WTC11 (cell line): ENCODE measurements at regions not wholly inside any gene's neighbourhood (a gene's known extent, or its start where the extent isn't known, plus 50 kb on each side); places are given as distances from the start of the nearest gene placed in this dataset.

Experiments
- ATAC-seq: fragments of 200-7000 bp; cut with Tn5 transposase; 2 replicates; pipeline ENCODE4 v1.10.0; 2021; ENCODE audit warnings: mild to moderate bottlenecking, moderate library complexity
- CTCF ChIA-PET: fragments of 300-600 bp; sonication (Branson Sonifier 250); formaldehyde crosslinking; loops from one replicate; lab custom pipeline; 2021; ENCODE audit warnings: antibody characterized with exemption; lab: Charles Lee
- POLR2A ChIA-PET: fragments of 350-600 bp; sonication (Branson Sonifier 250); formaldehyde crosslinking; loops from one replicate; lab custom pipeline; 2021; ENCODE audit warnings: antibody characterized with exemption; lab: Charles Lee
- DNase-seq: peaks from one replicate; pipeline ENCODE4 v3.0.0; 2021; ENCODE audit warnings: low spot score
- H3K27ac Mint-ChIP-seq: 2 replicates; pipeline ENCODE4 v1.8.0; 2021; ENCODE audit warnings: mixed read lengths
- H3K27me3 Mint-ChIP-seq: 2 replicates; pipeline ENCODE4 v1.8.0; 2021; ENCODE audit warnings: low read depth, mild to moderate bottlenecking, moderate library complexity, mixed read lengths
- H3K36me3 Mint-ChIP-seq: 2 replicates; pipeline ENCODE4 v1.8.0; 2021; ENCODE audit warnings: mixed read lengths
- H3K4me1 Mint-ChIP-seq: 2 replicates; pipeline ENCODE4 v1.8.0; 2022; ENCODE audit warnings: mixed read lengths
- H3K4me3 Mint-ChIP-seq: 2 replicates; pipeline ENCODE4 v1.8.0; 2021; ENCODE audit warnings: mild to moderate bottlenecking, moderate library complexity, mixed read lengths
- H3K9me3 Mint-ChIP-seq: 2 replicates; pipeline ENCODE4 v1.8.0; 2021; ENCODE audit warnings: mixed read lengths
- ATF1 ChIP-seq: sonication (generic); formaldehyde crosslinking; IDR thresholded peaks from 2 replicates; pipeline ENCODE4 v1.8.1; 2023; ENCODE audit warnings: mild to moderate bottlenecking, moderate library complexity, missing genetic modification reagents
- CREB1 ChIP-seq: sonication (generic); formaldehyde crosslinking; IDR thresholded peaks from 2 replicates; pipeline ENCODE4 v1.8.0; 2023; ENCODE audit warnings: mild to moderate bottlenecking, missing genetic modification reagents
- FOXJ3 ChIP-seq: sonication (generic); formaldehyde crosslinking; IDR thresholded peaks from 2 replicates; pipeline ENCODE4 v1.9.0; 2021; ENCODE audit warnings: missing genetic modification reagents, mild to moderate bottlenecking, borderline replicate concordance
- NFATC4 ChIP-seq: fragments of 250-450 bp; sonication (Bioruptor Pico); IDR thresholded peaks from 2 replicates; pipeline ENCODE4 v1.9.0; 2021; ENCODE audit warnings: mild to moderate bottlenecking
- NR2C2 ChIP-seq: sonication (generic); formaldehyde crosslinking; IDR thresholded peaks from 2 replicates; pipeline ENCODE4 v1.8.0; 2022; ENCODE audit warnings: mild to moderate bottlenecking, missing genetic modification reagents
- RELA ChIP-seq: sonication (generic); formaldehyde crosslinking; IDR thresholded peaks from 2 replicates; pipeline ENCODE4 v1.8.1; 2022; ENCODE audit warnings: missing genetic modification reagents, mild to moderate bottlenecking, borderline replicate concordance
- SMAD3 ChIP-seq: sonication (generic); formaldehyde crosslinking; IDR thresholded peaks from 2 replicates; pipeline ENCODE4 v1.8.0; 2022; ENCODE audit warnings: missing genetic modification reagents, mild to moderate bottlenecking, borderline replicate concordance
- TF ChIP-seq, protein P1 (sequence below): sonication (generic); formaldehyde crosslinking; IDR thresholded peaks from 2 replicates; pipeline ENCODE4 v1.8.1; 2022; ENCODE audit warnings: mild to moderate bottlenecking, missing genetic modification reagents, moderate library complexity, borderline replicate concordance
- TF ChIP-seq, protein P2 (sequence below): sonication (generic); formaldehyde crosslinking; IDR thresholded peaks from 2 replicates; pipeline ENCODE4 v1.8.1; 2023; ENCODE audit warnings: mild to moderate bottlenecking, missing genetic modification reagents, moderate library complexity
- TF ChIP-seq, protein P3 (sequence below): fragments of 250-450 bp; sonication (Bioruptor Pico); IDR thresholded peaks from 2 replicates; pipeline ENCODE4 v1.9.0; 2021; ENCODE audit warnings: mild to moderate bottlenecking, borderline replicate concordance
- TF ChIP-seq, protein P4 (sequence below): sonication (generic); formaldehyde crosslinking; IDR thresholded peaks from 2 replicates; pipeline ENCODE4 v1.8.0; 2023; ENCODE audit warnings: mild to moderate bottlenecking, missing genetic modification reagents
- TF ChIP-seq, protein P5 (sequence below): fragments of 200-600 bp; IDR thresholded peaks from 2 replicates; pipeline ENCODE4 v1.8.0; 2022; ENCODE audit warnings: antibody characterized with exemption
- TF ChIP-seq, protein P6 (sequence below): fragments of 250-450 bp; sonication (Bioruptor Pico); IDR thresholded peaks from 2 replicates; pipeline ENCODE4 v1.9.0; 2021; ENCODE audit warnings: mild to moderate bottlenecking

DNA sequence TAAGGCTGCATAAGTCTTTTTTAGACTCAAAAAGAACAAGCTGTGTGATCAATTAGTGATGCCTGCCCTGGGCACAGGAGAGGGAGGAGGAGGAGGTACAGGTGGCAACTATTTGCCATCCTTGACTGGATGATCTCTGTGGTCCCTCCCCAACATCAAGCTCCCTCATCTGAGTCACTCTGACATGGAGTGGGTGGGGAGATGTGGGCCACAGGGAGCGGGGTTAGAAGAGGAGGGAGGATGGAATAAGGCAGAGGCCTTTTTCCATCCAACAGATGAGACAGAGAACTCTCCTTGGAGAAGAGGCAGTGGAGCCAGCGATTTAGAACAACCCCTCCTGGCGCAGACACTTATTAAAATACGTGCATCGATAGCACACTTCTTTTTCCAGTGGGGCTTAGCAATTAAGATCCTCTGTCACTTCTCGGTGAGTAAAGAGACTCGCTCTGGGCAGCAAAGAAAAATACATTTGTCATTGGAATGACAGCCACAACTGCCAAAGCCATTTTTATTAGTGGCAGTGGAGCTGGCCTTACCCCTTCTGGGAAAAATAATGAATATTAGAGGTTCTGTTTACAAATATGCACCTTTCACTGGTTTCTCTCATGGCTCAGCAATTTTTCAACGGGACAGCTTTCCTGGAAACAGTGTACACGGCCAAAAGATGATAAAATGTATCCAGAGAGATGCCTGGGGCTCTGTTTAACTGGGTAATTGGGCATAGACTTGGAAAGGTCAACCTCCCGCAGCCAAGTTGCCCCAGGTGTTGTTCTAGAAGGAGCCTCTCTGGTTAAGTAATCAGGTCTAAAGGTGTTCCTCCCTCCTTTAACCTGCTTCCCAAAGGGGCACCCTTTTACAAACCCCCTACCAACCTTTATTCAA lies 238.4 kb upstream of the CXCR4 start (continued):
- TF ChIP-seq, protein P1, sequence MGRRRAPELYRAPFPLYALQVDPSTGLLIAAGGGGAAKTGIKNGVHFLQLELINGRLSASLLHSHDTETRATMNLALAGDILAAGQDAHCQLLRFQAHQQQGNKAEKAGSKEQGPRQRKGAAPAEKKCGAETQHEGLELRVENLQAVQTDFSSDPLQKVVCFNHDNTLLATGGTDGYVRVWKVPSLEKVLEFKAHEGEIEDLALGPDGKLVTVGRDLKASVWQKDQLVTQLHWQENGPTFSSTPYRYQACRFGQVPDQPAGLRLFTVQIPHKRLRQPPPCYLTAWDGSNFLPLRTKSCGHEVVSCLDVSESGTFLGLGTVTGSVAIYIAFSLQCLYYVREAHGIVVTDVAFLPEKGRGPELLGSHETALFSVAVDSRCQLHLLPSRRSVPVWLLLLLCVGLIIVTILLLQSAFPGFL: no peak
- TF ChIP-seq, protein P2, sequence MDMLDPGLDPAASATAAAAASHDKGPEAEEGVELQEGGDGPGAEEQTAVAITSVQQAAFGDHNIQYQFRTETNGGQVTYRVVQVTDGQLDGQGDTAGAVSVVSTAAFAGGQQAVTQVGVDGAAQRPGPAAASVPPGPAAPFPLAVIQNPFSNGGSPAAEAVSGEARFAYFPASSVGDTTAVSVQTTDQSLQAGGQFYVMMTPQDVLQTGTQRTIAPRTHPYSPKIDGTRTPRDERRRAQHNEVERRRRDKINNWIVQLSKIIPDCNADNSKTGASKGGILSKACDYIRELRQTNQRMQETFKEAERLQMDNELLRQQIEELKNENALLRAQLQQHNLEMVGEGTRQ: no peak
- TF ChIP-seq, protein P3, sequence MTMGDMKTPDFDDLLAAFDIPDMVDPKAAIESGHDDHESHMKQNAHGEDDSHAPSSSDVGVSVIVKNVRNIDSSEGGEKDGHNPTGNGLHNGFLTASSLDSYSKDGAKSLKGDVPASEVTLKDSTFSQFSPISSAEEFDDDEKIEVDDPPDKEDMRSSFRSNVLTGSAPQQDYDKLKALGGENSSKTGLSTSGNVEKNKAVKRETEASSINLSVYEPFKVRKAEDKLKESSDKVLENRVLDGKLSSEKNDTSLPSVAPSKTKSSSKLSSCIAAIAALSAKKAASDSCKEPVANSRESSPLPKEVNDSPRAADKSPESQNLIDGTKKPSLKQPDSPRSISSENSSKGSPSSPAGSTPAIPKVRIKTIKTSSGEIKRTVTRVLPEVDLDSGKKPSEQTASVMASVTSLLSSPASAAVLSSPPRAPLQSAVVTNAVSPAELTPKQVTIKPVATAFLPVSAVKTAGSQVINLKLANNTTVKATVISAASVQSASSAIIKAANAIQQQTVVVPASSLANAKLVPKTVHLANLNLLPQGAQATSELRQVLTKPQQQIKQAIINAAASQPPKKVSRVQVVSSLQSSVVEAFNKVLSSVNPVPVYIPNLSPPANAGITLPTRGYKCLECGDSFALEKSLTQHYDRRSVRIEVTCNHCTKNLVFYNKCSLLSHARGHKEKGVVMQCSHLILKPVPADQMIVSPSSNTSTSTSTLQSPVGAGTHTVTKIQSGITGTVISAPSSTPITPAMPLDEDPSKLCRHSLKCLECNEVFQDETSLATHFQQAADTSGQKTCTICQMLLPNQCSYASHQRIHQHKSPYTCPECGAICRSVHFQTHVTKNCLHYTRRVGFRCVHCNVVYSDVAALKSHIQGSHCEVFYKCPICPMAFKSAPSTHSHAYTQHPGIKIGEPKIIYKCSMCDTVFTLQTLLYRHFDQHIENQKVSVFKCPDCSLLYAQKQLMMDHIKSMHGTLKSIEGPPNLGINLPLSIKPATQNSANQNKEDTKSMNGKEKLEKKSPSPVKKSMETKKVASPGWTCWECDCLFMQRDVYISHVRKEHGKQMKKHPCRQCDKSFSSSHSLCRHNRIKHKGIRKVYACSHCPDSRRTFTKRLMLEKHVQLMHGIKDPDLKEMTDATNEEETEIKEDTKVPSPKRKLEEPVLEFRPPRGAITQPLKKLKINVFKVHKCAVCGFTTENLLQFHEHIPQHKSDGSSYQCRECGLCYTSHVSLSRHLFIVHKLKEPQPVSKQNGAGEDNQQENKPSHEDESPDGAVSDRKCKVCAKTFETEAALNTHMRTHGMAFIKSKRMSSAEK: no peak

DNA sequence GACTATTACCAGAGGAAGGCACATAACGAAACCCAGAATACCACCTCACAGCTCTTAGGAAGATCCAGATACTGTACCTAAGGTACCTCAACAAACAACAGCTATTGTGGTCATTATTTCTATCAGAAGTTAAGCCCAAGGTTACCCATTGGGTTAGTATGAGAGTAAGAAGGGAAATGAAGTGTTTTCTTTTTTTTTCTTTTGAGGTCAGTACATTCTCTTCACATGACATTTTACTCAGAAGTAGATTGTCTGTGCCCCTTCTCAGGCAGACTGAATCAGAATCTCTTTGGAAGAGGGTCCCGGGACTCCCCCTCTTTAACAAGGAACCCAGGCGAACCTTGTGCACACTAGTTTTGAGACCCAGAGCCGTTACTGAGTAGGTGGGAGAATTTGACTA lies 233.7 kb upstream of the CXCR4 start:
- POLR2A ChIA-PET: no interaction called here
- Mint-ChIP-seq H3K27ac (no peak overlapping the region), H3K9me3 (peaks cover 28% of the 10 kb centered on the region), H3K36me3 (peaks cover 8% of the 10 kb centered on the region; the same call in 1 of the 2 replicates)
- ATAC-seq: no peak
- DNase-seq: no peak
- no peak for TF ChIP-seq RELA (CRISPR knock-in tag)
- TF ChIP-seq SMAD3 (CRISPR knock-in tag): no peak
- no peak for TF ChIP-seq CREB1 (CRISPR knock-in tag)
- TF ChIP-seq, protein P2: no peak
- TF ChIP-seq NR2C2 (CRISPR knock-in tag): no peak
- TF ChIP-seq, protein P4, sequence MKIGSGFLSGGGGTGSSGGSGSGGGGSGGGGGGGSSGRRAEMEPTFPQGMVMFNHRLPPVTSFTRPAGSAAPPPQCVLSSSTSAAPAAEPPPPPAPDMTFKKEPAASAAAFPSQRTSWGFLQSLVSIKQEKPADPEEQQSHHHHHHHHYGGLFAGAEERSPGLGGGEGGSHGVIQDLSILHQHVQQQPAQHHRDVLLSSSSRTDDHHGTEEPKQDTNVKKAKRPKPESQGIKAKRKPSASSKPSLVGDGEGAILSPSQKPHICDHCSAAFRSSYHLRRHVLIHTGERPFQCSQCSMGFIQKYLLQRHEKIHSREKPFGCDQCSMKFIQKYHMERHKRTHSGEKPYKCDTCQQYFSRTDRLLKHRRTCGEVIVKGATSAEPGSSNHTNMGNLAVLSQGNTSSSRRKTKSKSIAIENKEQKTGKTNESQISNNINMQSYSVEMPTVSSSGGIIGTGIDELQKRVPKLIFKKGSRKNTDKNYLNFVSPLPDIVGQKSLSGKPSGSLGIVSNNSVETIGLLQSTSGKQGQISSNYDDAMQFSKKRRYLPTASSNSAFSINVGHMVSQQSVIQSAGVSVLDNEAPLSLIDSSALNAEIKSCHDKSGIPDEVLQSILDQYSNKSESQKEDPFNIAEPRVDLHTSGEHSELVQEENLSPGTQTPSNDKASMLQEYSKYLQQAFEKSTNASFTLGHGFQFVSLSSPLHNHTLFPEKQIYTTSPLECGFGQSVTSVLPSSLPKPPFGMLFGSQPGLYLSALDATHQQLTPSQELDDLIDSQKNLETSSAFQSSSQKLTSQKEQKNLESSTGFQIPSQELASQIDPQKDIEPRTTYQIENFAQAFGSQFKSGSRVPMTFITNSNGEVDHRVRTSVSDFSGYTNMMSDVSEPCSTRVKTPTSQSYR (CRISPR knock-in tag): no peak
- no peak for TF ChIP-seq FOXJ3 (CRISPR knock-in tag)
- TF ChIP-seq, protein P5, sequence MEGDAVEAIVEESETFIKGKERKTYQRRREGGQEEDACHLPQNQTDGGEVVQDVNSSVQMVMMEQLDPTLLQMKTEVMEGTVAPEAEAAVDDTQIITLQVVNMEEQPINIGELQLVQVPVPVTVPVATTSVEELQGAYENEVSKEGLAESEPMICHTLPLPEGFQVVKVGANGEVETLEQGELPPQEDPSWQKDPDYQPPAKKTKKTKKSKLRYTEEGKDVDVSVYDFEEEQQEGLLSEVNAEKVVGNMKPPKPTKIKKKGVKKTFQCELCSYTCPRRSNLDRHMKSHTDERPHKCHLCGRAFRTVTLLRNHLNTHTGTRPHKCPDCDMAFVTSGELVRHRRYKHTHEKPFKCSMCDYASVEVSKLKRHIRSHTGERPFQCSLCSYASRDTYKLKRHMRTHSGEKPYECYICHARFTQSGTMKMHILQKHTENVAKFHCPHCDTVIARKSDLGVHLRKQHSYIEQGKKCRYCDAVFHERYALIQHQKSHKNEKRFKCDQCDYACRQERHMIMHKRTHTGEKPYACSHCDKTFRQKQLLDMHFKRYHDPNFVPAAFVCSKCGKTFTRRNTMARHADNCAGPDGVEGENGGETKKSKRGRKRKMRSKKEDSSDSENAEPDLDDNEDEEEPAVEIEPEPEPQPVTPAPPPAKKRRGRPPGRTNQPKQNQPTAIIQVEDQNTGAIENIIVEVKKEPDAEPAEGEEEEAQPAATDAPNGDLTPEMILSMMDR: no peak
- no peak for TF ChIP-seq ATF1
- TF ChIP-seq, protein P6, sequence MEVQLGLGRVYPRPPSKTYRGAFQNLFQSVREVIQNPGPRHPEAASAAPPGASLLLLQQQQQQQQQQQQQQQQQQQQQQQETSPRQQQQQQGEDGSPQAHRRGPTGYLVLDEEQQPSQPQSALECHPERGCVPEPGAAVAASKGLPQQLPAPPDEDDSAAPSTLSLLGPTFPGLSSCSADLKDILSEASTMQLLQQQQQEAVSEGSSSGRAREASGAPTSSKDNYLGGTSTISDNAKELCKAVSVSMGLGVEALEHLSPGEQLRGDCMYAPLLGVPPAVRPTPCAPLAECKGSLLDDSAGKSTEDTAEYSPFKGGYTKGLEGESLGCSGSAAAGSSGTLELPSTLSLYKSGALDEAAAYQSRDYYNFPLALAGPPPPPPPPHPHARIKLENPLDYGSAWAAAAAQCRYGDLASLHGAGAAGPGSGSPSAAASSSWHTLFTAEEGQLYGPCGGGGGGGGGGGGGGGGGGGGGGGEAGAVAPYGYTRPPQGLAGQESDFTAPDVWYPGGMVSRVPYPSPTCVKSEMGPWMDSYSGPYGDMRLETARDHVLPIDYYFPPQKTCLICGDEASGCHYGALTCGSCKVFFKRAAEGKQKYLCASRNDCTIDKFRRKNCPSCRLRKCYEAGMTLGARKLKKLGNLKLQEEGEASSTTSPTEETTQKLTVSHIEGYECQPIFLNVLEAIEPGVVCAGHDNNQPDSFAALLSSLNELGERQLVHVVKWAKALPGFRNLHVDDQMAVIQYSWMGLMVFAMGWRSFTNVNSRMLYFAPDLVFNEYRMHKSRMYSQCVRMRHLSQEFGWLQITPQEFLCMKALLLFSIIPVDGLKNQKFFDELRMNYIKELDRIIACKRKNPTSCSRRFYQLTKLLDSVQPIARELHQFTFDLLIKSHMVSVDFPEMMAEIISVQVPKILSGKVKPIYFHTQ (CRISPR knock-in tag): no peak
- no peak for TF ChIP-seq NFATC4 (CRISPR knock-in tag)
- TF ChIP-seq, all 79 proteins: peak for 0
- no peaks in the 10 kb centered on the region for H3K4me1 Mint-ChIP-seq
- CTCF ChIA-PET: no interaction called here
- no peaks in the 10 kb centered on the region for H3K27me3 Mint-ChIP-seq
- H3K4me3 Mint-ChIP-seq: no peak overlapping the region
